Heart right ventricle (tissue), 16 donors: ENCODE measurements at regions not wholly inside any gene's neighbourhood (a gene's known extent, or its start where the extent isn't known, plus 50 kb on each side); places are given as distances from the start of the nearest gene placed in this dataset.

Experiments used
- ATAC-seq, 8 donors: fragments of 200-7000 bp; cut with Tn5 transposase; one replicate each; pipeline ENCODE4 v1.9.1; 2020; ENCODE audit warnings: mild to moderate bottlenecking in 8 of 8, moderate library complexity in 8 of 8, moderate number of reproducible peaks in 1 of 8
- DNase-seq, 2 donors: peaks; one replicate each; pipeline ENCODE4 v3.0.0-alpha.2; 2020
- H3K27ac ChIP-seq, 10 donors: fragments of 200-600 bp; sonication (generic) in 2 of 10; one replicate each; pipeline versions ENCODE4 v1.5.0 to v1.8.0; 2020 to 2022; ENCODE audit warnings: mild to moderate bottlenecking in 3 of 10
- H3K27me3 ChIP-seq, 7 donors: fragments of 200-600 bp; one replicate each; pipeline ENCODE4 v1.8.0; 2021 to 2022; ENCODE audit warnings: mild to moderate bottlenecking in 2 of 7
- H3K36me3 ChIP-seq, 9 donors: fragments of 200-600 bp; sonication (generic) in 1 of 9; one replicate each; pipeline versions ENCODE4 v1.5.0 to v1.8.0; 2020 to 2022; ENCODE audit warnings: mild to moderate bottlenecking in 2 of 9
- H3K4me1 ChIP-seq, 9 donors: fragments of 200-600 bp; sonication (generic) in 1 of 9; one replicate each; pipeline versions ENCODE4 v1.5.0 to v1.8.0; 2020 to 2022; ENCODE audit warnings: mild to moderate bottlenecking in 4 of 9
- H3K4me3 ChIP-seq, 10 donors: fragments of 200-600 bp; sonication (generic) in 2 of 10; one replicate each; pipeline versions ENCODE4 v1.5.0 to v1.8.0; 2020 to 2022; ENCODE audit warnings: mild to moderate bottlenecking in 7 of 10, moderate library complexity in 2 of 10
- H3K9me3 ChIP-seq, 11 donors: fragments of 200-600 bp in 10 of 11; sonication (generic) in 2 of 11; one replicate each; pipeline versions ENCODE4 v1.5.0 to v1.8.0; 2013 to 2022; ENCODE audit warnings: mild to moderate bottlenecking in 2 of 11, control low read depth in 1 of 11, moderate library complexity in 1 of 11
- CTCF ChIP-seq, 9 donors: fragments of 200-600 bp; sonication (generic) in 2 of 9; IDR thresholded peaks; one replicate each; pipeline versions ENCODE4 v1.5.0 to v1.8.0; 2021 to 2022; ENCODE audit warnings: antibody characterized with exemption in 9 of 9, mild to moderate bottlenecking in 5 of 9, moderate library complexity in 1 of 9
- WGBS, 2 donors: extraction: QIAGEN DNeasy Blood & Tissue Kit; methylation state at CpG; one replicate each; pipeline ENCODE4 v1.1.7; 2013; ENCODE audit warnings: inconsistent platforms in 1 of 2; 5-methylcytosine and 5-hydroxymethylcytosine counted together
- intact Hi-C, 10 donors: fragments of 100-400 bp; cut with DNase I; formaldehyde crosslinking; loops; one replicate each; pipeline versions ENCODE4 v1.11.1 to v1.14.2; 2022
- donor health status: Arrhythmogenic right ventricular cardiomyopathy.
- donor health status: ischemic (EF 13 %, LVEDD 7.1; RV severe dilation, severe dysfunction).
- donor health status: healthy with polysubstance abuse.
- donor health status: DM: no; HTN: yes; CAD: no.
- donor health status: DM: no; HTN: no; CAD: no.
- donor health status: ischemic (EF 25% LVEDD 6.9; RV normal size, moderate dysfunction).
- donor health status: ischemic (EF 25% LVEDD 5.7; RV mildly dilated, moderate dysfunction).
- donor health status: healthy.
- donor health status: DM: yes; HTN: yes; CAD: no.
- donor health status: Ischemic cardiomyopathy.
- donor health status: ischemic (EF 35%, LVEDD 5.7; RV mildly dilated, moderate dysfunction).
- donor health status: nonischemic (EF 11% LVEDD 7.7; RV severe dilation, severe dysfunction).
- donor health status: DM: yes; HTN: yes; CAD: no.
- donor health status: PGD.
- donor health status: ischemic (EF 29% LVEDD 5.4; RV normal size, mild dysfunction).
- donor health status: nonischemic (EF 23%, LVEDD 6.1; RV moderate dilation, normal function).

GRCh38 chr12:115755061-115755724, 522.3 kb downstream of the MED13L start:
- no peak overlapping the region for H3K27ac ChIP-seq
- no peaks in the 10 kb centered on the region for H3K36me3 ChIP-seq
- DNase-seq: no peak
- ATAC-seq: no peak
- intact Hi-C loops: loop anchor here in 6 of 10 donors (2.0 to 10.0 kb wide), 5 partner anchors 90 to 1088 kb away; no protein-coding TSS in a partner anchor
- peaks cover 0 to 34% (median 16%) of the 10 kb centered on the region in 9 donors for H3K4me1 ChIP-seq
- peaks cover 0 to 51% (median 26%) of the 10 kb centered on the region in 7 donors for H3K27me3 ChIP-seq
- TF ChIP-seq CTCF (IDR thresholded peaks at IDR 0.05): no peak
- no peaks in the 10 kb centered on the region for H3K9me3 ChIP-seq
- H3K4me3 ChIP-seq: no peak overlapping the region
- WGBS, 2 donors: 79 to 81% methylated on average over 9 of the region's 9 CpGs

GRCh38 chr12:115752913-115753726, 524.4 kb downstream of the MED13L start:
- Histone ChIP-seq H3K27me3 (peaks cover 0 to 46% (median 29%) of the 10 kb centered on the region in 7 donors), H3K9me3 (no peaks in the 10 kb centered on the region), H3K4me3 (no peak overlapping the region), H3K4me1 (peaks cover 0 to 34% (median 16%) of the 10 kb centered on the region in 9 donors), H3K27ac (peak overlapping the region in 2 of 10 donors; percentile 1 to 9), H3K36me3 (no peaks in the 10 kb centered on the region)
- peak; percentile 49 to 81 (median 72) for TF ChIP-seq CTCF (IDR thresholded peaks at IDR 0.05)
- ATAC-seq (peak; percentile 81 to 96 (median 94)), DNase-seq (peak in 1 of 2 donors; percentile 59)
- 68 to 70% methylated on average over 5 of the region's 5 CpGs for WGBS, 2 donors
- intact Hi-C loops: loop anchor here (1.0 to 10.0 kb wide), 14 partner anchors 88 to 1090 kb away; partner anchors contain the start of gene TBX3 (in 2 of the 10)

DNA sequence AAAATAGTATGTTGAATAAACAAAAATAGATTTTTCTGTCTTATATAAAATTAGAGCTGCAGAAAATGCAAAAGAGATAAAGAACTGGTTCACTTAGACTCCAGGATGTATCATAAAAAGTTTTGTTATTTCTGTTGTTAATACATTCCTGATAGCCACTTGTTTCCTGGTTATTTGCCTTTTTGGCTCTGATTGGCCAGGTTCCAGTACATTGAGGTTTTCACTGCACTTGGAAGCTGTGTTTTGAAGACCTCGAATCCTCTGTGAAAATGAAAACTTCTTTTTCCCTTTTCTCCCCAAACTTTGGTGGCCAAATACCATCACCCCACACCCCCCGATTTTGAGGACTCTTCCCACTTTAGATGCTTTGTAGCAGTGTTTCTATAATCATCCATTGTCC, 525.3 kb downstream of the MED13L start:
- H3K4me3 ChIP-seq: no peak overlapping the region
- H3K27me3 ChIP-seq: peaks cover 0 to 38% (median 25%) of the 10 kb centered on the region in 7 donors
- DNase-seq: peak in 1 of 2 donors; percentile 15
- no peaks in the 10 kb centered on the region for H3K36me3 ChIP-seq
- peak overlapping the region in 2 of 10 donors; percentile 1 to 9 for H3K27ac ChIP-seq
- TF ChIP-seq CTCF (IDR thresholded peaks at IDR 0.05): no peak
- 58 to 70% methylated on average over 2 of the region's 2 CpGs for WGBS, 2 donors
- intact Hi-C loops: loop anchor here in 9 of 10 donors (2.0 to 10.0 kb wide), 12 partner anchors 87 to 1089 kb away; partner anchors contain the start of gene TBX3 (in 1 of the 9)
- peak in 1 of 8 donors; percentile 40 for ATAC-seq
- H3K4me1 ChIP-seq: peaks cover 0 to 34% (median 16%) of the 10 kb centered on the region in 9 donors
- no peaks in the 10 kb centered on the region for H3K9me3 ChIP-seq

GRCh38 chr12:115750340-115750739, 527.2 kb downstream of the MED13L start:
- Histone ChIP-seq H3K27me3 (peaks cover 0 to 27% (median 9%) of the 10 kb centered on the region in 7 donors), H3K27ac (no peak overlapping the region), H3K4me1 (peaks cover 0 to 34% (median 16%) of the 10 kb centered on the region in 9 donors), H3K9me3 (no peaks in the 10 kb centered on the region), H3K36me3 (no peaks in the 10 kb centered on the region), H3K4me3 (no peak overlapping the region)
- no peak for DNase-seq
- intact Hi-C loops: loop anchor here in 8 of 10 donors (5.0 to 10.0 kb wide), 8 partner anchors 86 to 1083 kb away; partner anchors contain the start of gene TBX3 (in 1 of the 8)
- 63 to 65% methylated on average over 1 of the region's 1 CpG for WGBS, 2 donors
- no peak for ATAC-seq
- TF ChIP-seq CTCF (IDR thresholded peaks at IDR 0.05): no peak
